C4-2B (cell line): ENCODE measurements at regions not wholly inside any gene's neighbourhood (a gene's known extent, or its start where the extent isn't known, plus 50 kb on each side); places are given as distances from the start of the nearest gene placed in this dataset.

Experiments used
- ZFX ChIP-seq: fragments of 450-650 bp; IDR thresholded peaks from 2 replicates; pipeline ENCODE4 v1.6.1; 2017
- TF ChIP-seq, protein P1 (sequence below): fragments of 450-650 bp; conservative IDR thresholded peaks from 2 replicates; pipeline ENCODE4 v1.5.1; 2017; ENCODE audit warnings: mild to moderate bottlenecking

- TF ChIP-seq, protein P1, sequence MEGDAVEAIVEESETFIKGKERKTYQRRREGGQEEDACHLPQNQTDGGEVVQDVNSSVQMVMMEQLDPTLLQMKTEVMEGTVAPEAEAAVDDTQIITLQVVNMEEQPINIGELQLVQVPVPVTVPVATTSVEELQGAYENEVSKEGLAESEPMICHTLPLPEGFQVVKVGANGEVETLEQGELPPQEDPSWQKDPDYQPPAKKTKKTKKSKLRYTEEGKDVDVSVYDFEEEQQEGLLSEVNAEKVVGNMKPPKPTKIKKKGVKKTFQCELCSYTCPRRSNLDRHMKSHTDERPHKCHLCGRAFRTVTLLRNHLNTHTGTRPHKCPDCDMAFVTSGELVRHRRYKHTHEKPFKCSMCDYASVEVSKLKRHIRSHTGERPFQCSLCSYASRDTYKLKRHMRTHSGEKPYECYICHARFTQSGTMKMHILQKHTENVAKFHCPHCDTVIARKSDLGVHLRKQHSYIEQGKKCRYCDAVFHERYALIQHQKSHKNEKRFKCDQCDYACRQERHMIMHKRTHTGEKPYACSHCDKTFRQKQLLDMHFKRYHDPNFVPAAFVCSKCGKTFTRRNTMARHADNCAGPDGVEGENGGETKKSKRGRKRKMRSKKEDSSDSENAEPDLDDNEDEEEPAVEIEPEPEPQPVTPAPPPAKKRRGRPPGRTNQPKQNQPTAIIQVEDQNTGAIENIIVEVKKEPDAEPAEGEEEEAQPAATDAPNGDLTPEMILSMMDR = no peak
- no peak for TF ChIP-seq ZFX
These were observed 238.2 kb downstream of the MREG start for GRCh38 chr2:215775106-215775505.
